ENCODE measurements at regions not wholly inside any gene's neighbourhood (a gene's known extent, or its start where the extent isn't known, plus 50 kb on each side); places are given as distances from the start of the nearest gene placed in this dataset.

DNA sequence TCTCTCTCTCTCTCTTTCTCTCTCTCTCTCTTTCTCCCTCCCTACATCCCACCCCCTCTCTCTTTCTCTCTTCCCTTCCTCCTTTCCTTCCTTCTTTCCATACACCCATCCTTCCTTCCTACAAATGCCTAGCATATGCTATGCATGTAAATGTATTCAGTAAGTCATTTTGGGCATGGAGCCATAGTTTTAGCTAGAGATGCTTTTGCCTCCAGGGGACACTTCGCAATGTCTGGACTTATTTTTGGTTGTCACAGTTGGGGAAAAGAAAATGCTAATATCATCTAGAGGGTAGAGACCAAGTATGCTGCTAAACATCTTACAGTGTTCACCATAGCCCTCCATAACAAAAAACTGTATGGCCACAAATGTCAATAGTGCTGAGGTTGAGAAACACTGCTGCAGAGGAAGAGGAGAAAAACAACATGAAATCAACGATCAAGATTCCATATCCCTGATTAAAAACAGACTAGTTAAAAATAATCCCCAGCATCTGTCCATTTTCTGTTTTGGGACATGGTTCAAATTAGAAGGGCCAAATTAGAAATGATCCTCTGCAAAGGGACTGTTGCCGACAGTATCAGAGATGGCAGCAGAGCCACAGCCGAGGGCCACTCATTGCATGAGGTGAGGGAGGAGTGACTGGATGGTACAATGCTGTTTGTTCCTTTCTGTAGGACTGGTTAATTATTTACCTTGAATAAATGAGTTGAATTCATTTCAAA is 152.7 kb downstream of the SH3BGRL2 start:
- H3K27me3 ChIP-seq (ENCODE audit: control insufficient read depth, insufficient read depth, low read length), result no peaks in the 10 kb centered on the region; the same call in 1 of the 2 replicates
- no peaks in the 10 kb centered on the region for H3K9me1 ChIP-seq (ENCODE audit: insufficient read depth, low read length)
- no peak overlapping the region for H4K5ac ChIP-seq (ENCODE audit: low read depth, low read length)
- H3K56ac ChIP-seq (ENCODE audit: extremely low read depth, insufficient read depth, low read length), result no peak overlapping the region
- no peak overlapping the region for H4K8ac ChIP-seq (ENCODE audit: low read depth in 2 of 2, low read length in 2 of 2)
- no peak overlapping the region for H3K27ac ChIP-seq (ENCODE audit: insufficient read depth, low read length)
- H4K20me1 ChIP-seq (ENCODE audit: insufficient read depth, low read length), result no peaks in the 10 kb centered on the region
- H2AK9ac ChIP-seq (replicated peaks; ENCODE audit: low read depth, low read length, poor library complexity), result no peak overlapping the region
- in situ Hi-C loops (cut with MboI; ENCODE audit: low sequenced_read_pairs), result no loop called here
- H4K91ac ChIP-seq (ENCODE audit: insufficient read depth, low read depth, low read length), result no peak overlapping the region
- H3K9ac ChIP-seq (ENCODE audit: low read depth, low read length), result no peak overlapping the region
- H3K18ac ChIP-seq (ENCODE audit: low read depth, low read length), result no peak overlapping the region
- no peaks in the 10 kb centered on the region for H3K9me3 ChIP-seq (ENCODE audit: control insufficient read depth, insufficient read depth, low read length)
- no peak overlapping the region for H2AK5ac ChIP-seq (ENCODE audit: low read depth, low read length)
- H3K4ac ChIP-seq (ENCODE audit: low read depth, low read length), result no peak overlapping the region
- no peak overlapping the region for H3K4me2 ChIP-seq (ENCODE audit: low read depth, low read length)
- H3K4me3 ChIP-seq (ENCODE audit: insufficient read depth, low read depth, low read length), result no peak overlapping the region
- no peak for DNase-seq
- no peak overlapping the region for H2BK5ac ChIP-seq (ENCODE audit: low read depth, low read length, poor library complexity, severe bottlenecking)
- H3K14ac ChIP-seq (replicated peaks; ENCODE audit: low read depth, low read length), result no peak overlapping the region
- no peaks in the 10 kb centered on the region for H3K36me3 ChIP-seq (ENCODE audit: control insufficient read depth, insufficient read depth, low read length)
- no peak overlapping the region for H2BK120ac ChIP-seq (ENCODE audit: low read depth, low read length)
- no peak overlapping the region for H3K23ac ChIP-seq (ENCODE audit: low read depth, low read length)
- dilution Hi-C loops (cut with HindIII; ENCODE audit: low sequenced_read_pairs, unreplicated experiment), result no loop called here
- ChIA-PET CTCF (interaction anchor here (0.6 kb wide), 1 partner anchor 308 kb away, joined by 4 read pairs; no protein-coding TSS in a partner anchor), POLR2A (ENCODE audit: unreplicated experiment) (no interaction called here)
- H2BK20ac ChIP-seq (ENCODE audit: low read depth, low read length), result no peak overlapping the region
- H2BK15ac ChIP-seq (ENCODE audit: low read depth, low read length), result no peak overlapping the region
- no peak for ATAC-seq (ENCODE audit: low read depth)
- intact Hi-C loops (cut with micrococcal nuclease), result no loop called here
- H3K4me1 ChIP-seq (ENCODE audit: control insufficient read depth, insufficient read depth, low read length), result no peaks in the 10 kb centered on the region
- H3K79me1 ChIP-seq (ENCODE audit: low read depth in 1 of 2, low read length in 2 of 2), result no peaks in the 10 kb centered on the region
- BruUV-seq (replicated peaks), result no TSS peak
- WGBS, 2 experiments (ENCODE audit: extremely low coverage in 2 of 2, insufficient read length in 1 of 2), result no CpG with 5 or more reads among the region's 4 CpGs
- TF ChIP-seq CHD1 (IDR thresholded peaks at IDR 0.05; ENCODE audit: low read depth, low read length) (no peak), SMC3 (IDR thresholded peaks at IDR 0.05; ENCODE audit: low read depth, low read length) (no peak), NFE2L2 (IDR thresholded peaks at IDR 0.05; ENCODE audit: low read depth, low read length) (no peak), MAFK (IDR thresholded peaks at IDR 0.05; ENCODE audit: low read depth, low read length) (no peak), MXI1 (IDR thresholded peaks at IDR 0.05; ENCODE audit: borderline replicate concordance, low read depth, low read length) (no peak), ELK1 (IDR thresholded peaks at IDR 0.05; ENCODE audit: borderline replicate concordance, low read depth, low read length) (no peak), USF2 (IDR thresholded peaks at IDR 0.05; ENCODE audit: low read depth, low read length) (no peak), RAD21 (IDR thresholded peaks at IDR 0.05; ENCODE audit: low read length) (no peak), RFX5 (IDR thresholded peaks at IDR 0.05; ENCODE audit: low read depth, low read length) (no peak), BHLHE40 (IDR thresholded peaks at IDR 0.05; ENCODE audit: low read depth, low read length) (no peak), MAZ (IDR thresholded peaks at IDR 0.05; ENCODE audit: borderline replicate concordance, low read depth, low read length) (no peak), CEBPB (IDR thresholded peaks at IDR 0.05; ENCODE audit: low read depth, low read length) (no peak), RCOR1 (IDR thresholded peaks at IDR 0.05; ENCODE audit: insufficient replicate concordance, low read length) (no peak), POLR2A (IDR thresholded peaks at IDR 0.05; ENCODE audit: low read depth, low read length) (no peak), FOS (IDR thresholded peaks at IDR 0.05; ENCODE audit: low read depth, low read length) (no peak)
- TF ChIP-seq, protein P1, sequence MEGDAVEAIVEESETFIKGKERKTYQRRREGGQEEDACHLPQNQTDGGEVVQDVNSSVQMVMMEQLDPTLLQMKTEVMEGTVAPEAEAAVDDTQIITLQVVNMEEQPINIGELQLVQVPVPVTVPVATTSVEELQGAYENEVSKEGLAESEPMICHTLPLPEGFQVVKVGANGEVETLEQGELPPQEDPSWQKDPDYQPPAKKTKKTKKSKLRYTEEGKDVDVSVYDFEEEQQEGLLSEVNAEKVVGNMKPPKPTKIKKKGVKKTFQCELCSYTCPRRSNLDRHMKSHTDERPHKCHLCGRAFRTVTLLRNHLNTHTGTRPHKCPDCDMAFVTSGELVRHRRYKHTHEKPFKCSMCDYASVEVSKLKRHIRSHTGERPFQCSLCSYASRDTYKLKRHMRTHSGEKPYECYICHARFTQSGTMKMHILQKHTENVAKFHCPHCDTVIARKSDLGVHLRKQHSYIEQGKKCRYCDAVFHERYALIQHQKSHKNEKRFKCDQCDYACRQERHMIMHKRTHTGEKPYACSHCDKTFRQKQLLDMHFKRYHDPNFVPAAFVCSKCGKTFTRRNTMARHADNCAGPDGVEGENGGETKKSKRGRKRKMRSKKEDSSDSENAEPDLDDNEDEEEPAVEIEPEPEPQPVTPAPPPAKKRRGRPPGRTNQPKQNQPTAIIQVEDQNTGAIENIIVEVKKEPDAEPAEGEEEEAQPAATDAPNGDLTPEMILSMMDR (conservative IDR thresholded peaks at IDR 0.05; ENCODE audit: low read depth, low read length), result no peak
- H2AFZ ChIP-seq (replicated peaks; ENCODE audit: low read length, poor library complexity), result no peak overlapping the region
